A549 (cell line): ENCODE measurements at regions not wholly inside any gene's neighbourhood (a gene's known extent, or its start where the extent isn't known, plus 50 kb on each side); places are given as distances from the start of the nearest gene placed in this dataset.

ENCODE experiments used
- ATAC-seq, 2 experiments: fragments of 200-7000 bp in 1 of 2; fragments of >200 bp in 1 of 2; cut with Nextera tagmentation in 1 of 2; cut with Tn5 transposase in 1 of 2; 3 replicates each; pipeline versions ENCODE4 v1.8.0 to v1.9.1; 2018 to 2020; ENCODE audit warnings: mild to moderate bottlenecking in 1 of 2, moderate library complexity in 1 of 2
- CTCF ChIA-PET: fragments of 300-600 bp; sonication (Branson Sonifier 250); formaldehyde crosslinking; extraction: SDS; loops from one replicate; lab custom pipeline; 2021; ENCODE audit warnings: antibody characterized with exemption, inconsistent platforms; lab: Yijun Ruan, JAX
- POLR2A ChIA-PET: fragments of 350-600 bp; formaldehyde crosslinking; extraction: SDS; loops from one replicate; lab custom pipeline; 2021; ENCODE audit warnings: antibody characterized with exemption, inconsistent platforms; lab: Yijun Ruan, JAX
- DNase-seq, 2 experiments: peaks; one replicate each; pipeline versions ENCODE4 v3.0.0 to v3.0.0-alpha.2; 2011 to 2016; ENCODE audit warnings: low read depth in 1 of 2, low spot score in 1 of 2
- FAIRE-seq: peaks from 2 replicates; lab custom pipeline; 2011; peaks lifted over from hg19 to GRCh38; lab: Jason Lieb, UNC
- H3K27ac ChIP-seq, 2 experiments: fragments of >200 bp; sonication (Bioruptor Twin); formaldehyde crosslinking; 3 replicates each; pipeline ENCODE4 v1.5.1; 2016 to 2017
- H3K4me1 ChIP-seq: fragments of >200 bp; sonication (Bioruptor Twin); formaldehyde crosslinking; 3 replicates; pipeline ENCODE4 v1.6.1; 2016
- H3K4me2 ChIP-seq: fragments of >200 bp; sonication (Bioruptor Twin); formaldehyde crosslinking; 3 replicates; pipeline ENCODE4 v1.6.1; 2016
- H3K4me3 ChIP-seq: fragments of >200 bp; sonication (Bioruptor Twin); formaldehyde crosslinking; 3 replicates; pipeline ENCODE4 v1.5.1; 2016
- H3K9me3 ChIP-seq: fragments of >200 bp; sonication (Bioruptor Twin); formaldehyde crosslinking; 3 replicates; pipeline ENCODE4 v1.6.1; 2016
- BHLHE40 ChIP-seq: IDR thresholded peaks from 2 replicates; pipeline ENCODE4 v1.6.1; 2012; ENCODE audit warnings: low read depth, low read length, inconsistent platforms
- CBX2 ChIP-seq: fragments of 200-600 bp; sonication (generic); IDR thresholded peaks from 2 replicates; pipeline ENCODE4 v1.6.1; 2016; ENCODE audit warnings: low read depth, mild to moderate bottlenecking, borderline replicate concordance
- CEBPB ChIP-seq, 2 experiments: fragments of >200 bp in 1 of 2; sonication (Bioruptor Twin) in 1 of 2; formaldehyde crosslinking in 1 of 2; IDR thresholded peaks; 2 replicates each; pipeline ENCODE4 v1.6.1; 2012 to 2016
- EHF ChIP-seq: fragments of 250-450 bp; sonication (Bioruptor Pico); IDR thresholded peaks from 2 replicates; pipeline ENCODE4 v1.5.0; 2020; ENCODE audit warnings: mild to moderate bottlenecking
- EP300 ChIP-seq, 2 experiments: fragments of >200 bp; sonication (Bioruptor Twin); formaldehyde crosslinking; IDR thresholded peaks; 2 replicates in 1 of 2; 3 replicates in 1 of 2; pipeline ENCODE4 v1.6.1; 2016 to 2017
- FOSL2 ChIP-seq, 2 experiments: fragments of 450-650 bp in 1 of 2; fragments of >200 bp in 1 of 2; sonication (Bioruptor Twin) in 1 of 2; formaldehyde crosslinking; IDR thresholded peaks; 2 replicates each; pipeline versions ENCODE4 v1.5.0 to v1.6.1; 2016 to 2020; ENCODE audit warnings: mild to moderate bottlenecking in 1 of 2, moderate library complexity in 1 of 2
- FOXS1 ChIP-seq: fragments of 250-450 bp; sonication (Bioruptor Pico); IDR thresholded peaks from 2 replicates; pipeline ENCODE4 v1.5.0; 2020; ENCODE audit warnings: mild to moderate bottlenecking, moderate library complexity
- HOXB13 ChIP-seq: fragments of 250-450 bp; sonication (Bioruptor Pico); IDR thresholded peaks from 2 replicates; pipeline ENCODE4 v1.5.0; 2020; ENCODE audit warnings: low read depth, mild to moderate bottlenecking, moderate library complexity
- HOXB5 ChIP-seq: fragments of 250-450 bp; sonication (Bioruptor Pico); IDR thresholded peaks from 2 replicates; pipeline ENCODE4 v1.5.0; 2020; ENCODE audit warnings: mild to moderate bottlenecking, moderate library complexity
- JUN ChIP-seq, 2 experiments: fragments of >200 bp; sonication (Bioruptor Twin); formaldehyde crosslinking; IDR thresholded peaks; 2 replicates in 1 of 2; 3 replicates in 1 of 2; pipeline ENCODE4 v1.6.1; 2016 to 2017
- JUNB ChIP-seq: fragments of >200 bp; sonication (Bioruptor Twin); formaldehyde crosslinking; IDR thresholded peaks from 2 replicates; pipeline ENCODE4 v1.6.1; 2016
- KDM1A ChIP-seq: fragments of 200-600 bp; sonication (generic); IDR thresholded peaks from 2 replicates; pipeline ENCODE4 v1.6.1; 2016; ENCODE audit warnings: low read depth, mild to moderate bottlenecking
- KDM5A ChIP-seq: fragments of 200-600 bp; sonication (generic); IDR thresholded peaks from 2 replicates; pipeline ENCODE4 v1.6.1; 2016; ENCODE audit warnings: antibody characterized with exemption, mild to moderate bottlenecking
- MYC ChIP-seq: IDR thresholded peaks from 2 replicates; pipeline ENCODE4 v1.6.1; 2012; ENCODE audit warnings: mild to moderate bottlenecking, inconsistent platforms, low read length, improper control_type of control experiment, borderline replicate concordance
- POLR2AphosphoS2 ChIP-seq: conservative IDR thresholded peaks from 2 replicates; pipeline ENCODE4 v1.6.1; 2012; ENCODE audit warnings: low read length, improper control_type of control experiment, inconsistent platforms
- RAD21 ChIP-seq, 2 experiments: fragments of >200 bp in 1 of 2; sonication (Bioruptor Twin) in 1 of 2; formaldehyde crosslinking in 1 of 2; IDR thresholded peaks in 1 of 2; conservative IDR thresholded peaks in 1 of 2; 2 replicates in 1 of 2; 3 replicates in 1 of 2; pipeline ENCODE4 v1.6.1; 2012 to 2018; ENCODE audit warnings: inconsistent platforms in 1 of 2
- RFX5 ChIP-seq: fragments of 450-650 bp; IDR thresholded peaks from 2 replicates; pipeline ENCODE4 v1.7.1; 2014; ENCODE audit warnings: antibody characterized with exemption, mild to moderate bottlenecking, moderate library complexity
- ZFP36 ChIP-seq: fragments of 450-650 bp; IDR thresholded peaks from 2 replicates; pipeline ENCODE4 v1.6.1; 2014; ENCODE audit warnings: borderline replicate concordance; ENCODE audit not compliant: partially characterized antibody
- ZNF302 ChIP-seq: fragments of 250-450 bp; sonication (Bioruptor Pico); IDR thresholded peaks from 2 replicates; pipeline ENCODE4 v1.9.0; 2021; ENCODE audit warnings: inconsistent platforms, mild to moderate bottlenecking, moderate library complexity
- ZSCAN20 ChIP-seq: fragments of 250-450 bp; sonication (Bioruptor Pico); IDR thresholded peaks from 2 replicates; pipeline ENCODE4 v1.8.0; 2022; ENCODE audit warnings: mild to moderate bottlenecking, moderate library complexity
- WGBS: methylation state at CpG from one replicate; pipeline ENCODE4 v1.1.6; 2017; ENCODE audit errors: missing lambda C conversion rate; 5-methylcytosine and 5-hydroxymethylcytosine counted together
- TF ChIP-seq, protein P1 (sequence below): fragments of >200 bp; sonication (Bioruptor Twin); formaldehyde crosslinking; IDR thresholded peaks from 2 replicates; pipeline ENCODE4 v1.6.1; 2016
- TF ChIP-seq, protein P2 (sequence below): IDR thresholded peaks from 2 replicates; pipeline ENCODE4 v1.6.1; 2012
- TF ChIP-seq, protein P3 (sequence below): fragments of 200-600 bp; sonication (generic); IDR thresholded peaks from 2 replicates; pipeline ENCODE4 v1.6.1; 2016; ENCODE audit warnings: antibody characterized with exemption, mild to moderate bottlenecking, moderate library complexity
- TF ChIP-seq, protein P4 (sequence below): fragments of >200 bp; sonication (Bioruptor Twin); formaldehyde crosslinking; IDR thresholded peaks from 3 replicates; pipeline ENCODE4 v1.6.1; 2016

DNA sequence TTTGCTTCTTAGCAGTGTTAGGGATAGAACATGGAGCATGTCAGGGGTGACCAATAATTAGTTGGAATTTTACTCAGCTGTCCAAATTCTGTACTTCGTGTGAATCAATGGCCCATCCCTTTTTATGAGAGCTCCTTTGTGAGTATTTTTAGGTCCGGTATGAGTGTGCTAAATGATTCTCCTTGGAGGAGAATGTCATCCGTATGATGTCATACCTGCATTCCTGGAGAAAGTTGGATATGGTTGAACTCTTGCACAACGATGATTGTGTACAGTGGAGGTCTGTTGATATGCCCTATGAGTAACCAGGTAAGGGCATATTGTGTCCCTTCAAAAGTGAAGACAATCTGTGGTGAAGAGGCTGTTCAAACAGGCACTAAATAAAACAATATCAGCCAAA lies 400.8 kb downstream of the GXYLT1 start:
- H3K9me3 ChIP-seq = no peaks in the 10 kb centered on the region
- H3K4me2 ChIP-seq = no peak overlapping the region
- H3K4me3 ChIP-seq = no peak overlapping the region
- WGBS = 4% methylated on average over 4 of the region's 4 CpGs
- ATAC-seq (peak; percentile 82 to 97), DNase-seq (peak; percentile 25 to 77), FAIRE-seq (no peak)
- no peak overlapping the region for H3K27ac ChIP-seq
- ChIA-PET POLR2A (no interaction called here), CTCF (no interaction called here)
- no peaks in the 10 kb centered on the region for H3K4me1 ChIP-seq
- no peak for TF ChIP-seq MYC
- 0 out of 5 replicates have a peak, but pooled peaks of 1 of the 2 experiments have one; percentile 14 for TF ChIP-seq JUN (IDR thresholded peaks at IDR 0.05)
- TF ChIP-seq FOSL2 (IDR thresholded peaks at IDR 0.05) = 0 out of 2 replicates have a peak, but pooled peaks have one; percentile 31
- TF ChIP-seq FOSL2 (CRISPR knock-in tag; IDR thresholded peaks at IDR 0.05) = peak; percentile 78
- TF ChIP-seq, protein P1, sequence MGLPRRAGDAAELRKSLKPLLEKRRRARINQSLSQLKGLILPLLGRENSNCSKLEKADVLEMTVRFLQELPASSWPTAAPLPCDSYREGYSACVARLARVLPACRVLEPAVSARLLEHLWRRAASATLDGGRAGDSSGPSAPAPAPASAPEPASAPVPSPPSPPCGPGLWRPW = 0 out of 2 replicates have a peak, but pooled peaks have one; percentile 20
- TF ChIP-seq KDM5A = no peak
- peak; percentile 62 to 76; a peak in 2 of 4 replicates for TF ChIP-seq CEBPB (IDR thresholded peaks at IDR 0.05)
- peak; percentile 46; the same call in 1 of the 2 replicates for TF ChIP-seq JUNB
- no peak for TF ChIP-seq ZFP36

DNA sequence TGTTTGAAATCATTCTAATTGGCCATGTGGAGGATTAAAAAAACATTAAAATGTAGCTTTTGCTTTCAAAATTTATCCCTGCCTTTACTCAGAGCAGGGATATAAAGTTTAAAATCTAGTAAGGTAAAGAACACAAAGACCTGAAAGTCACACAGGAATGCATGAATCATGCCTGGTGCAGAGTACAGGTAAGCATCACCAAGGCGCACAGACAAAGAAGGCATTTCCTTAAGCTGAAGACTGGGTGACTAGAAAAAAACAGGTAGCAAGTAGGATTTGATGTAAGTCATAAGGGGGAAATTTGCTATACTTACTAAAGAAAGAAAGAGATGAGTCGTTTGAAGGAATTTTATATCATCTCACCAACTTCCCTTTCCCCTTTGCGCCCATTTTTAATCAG lies 405.6 kb downstream of the GXYLT1 start:
- FAIRE-seq (no peak), DNase-seq (no peak), ATAC-seq (no peak)
- CTCF ChIA-PET = no interaction called here
- Histone ChIP-seq H3K9me3 (no peaks in the 10 kb centered on the region), H3K27ac (no peak overlapping the region), H3K4me1 (no peaks in the 10 kb centered on the region), H3K4me2 (no peak overlapping the region), H3K4me3 (no peak overlapping the region)
- POLR2A ChIA-PET = no interaction called here
- 66% methylated on average over 3 of the region's 3 CpGs for WGBS
- TF ChIP-seq RFX5 = no peak

DNA sequence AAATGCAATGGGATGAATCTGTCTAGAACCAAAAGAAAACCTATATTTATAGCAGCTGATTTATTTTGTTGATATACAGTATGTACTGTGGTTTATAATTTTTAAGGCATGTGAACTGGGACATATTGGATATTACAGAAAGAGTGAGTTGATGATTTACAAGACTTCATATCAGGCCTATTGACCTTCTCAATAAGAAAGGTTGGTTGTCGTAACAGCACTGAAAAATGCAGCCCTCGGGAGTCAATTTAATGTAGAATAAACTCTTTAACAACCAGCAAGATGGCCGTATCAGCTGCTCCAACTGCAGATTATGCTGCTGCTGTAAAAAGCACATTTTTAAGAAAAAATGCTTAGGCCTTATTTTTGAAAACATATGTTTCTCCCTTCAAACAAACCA lies 407.3 kb downstream of the GXYLT1 start:
- H3K9me3 ChIP-seq = no peaks in the 10 kb centered on the region
- DNase-seq (no peak), FAIRE-seq (no peak), ATAC-seq (no peak)
- H3K4me3 ChIP-seq = no peak overlapping the region
- 41% methylated on average over 3 of the region's 3 CpGs for WGBS
- H3K4me1 ChIP-seq = no peaks in the 10 kb centered on the region
- H3K4me2 ChIP-seq = no peak overlapping the region
- no peak overlapping the region for H3K27ac ChIP-seq
- POLR2A ChIA-PET = no interaction called here
- CTCF ChIA-PET = no interaction called here
- TF ChIP-seq ZSCAN20 (CRISPR knock-in tag) (no peak), EHF (no peak), RAD21 (conservative IDR thresholded peaks at IDR 0.05 in 1 of 2, IDR thresholded peaks at IDR 0.05 in 1 of 2) (no peak), ZFP36 (no peak), EP300 (IDR thresholded peaks at IDR 0.05) (no peak), KDM1A (no peak), HOXB5 (CRISPR knock-in tag) (no peak), ZNF302 (CRISPR knock-in tag) (no peak), POLR2AphosphoS2 (no peak), HOXB13 (CRISPR knock-in tag) (no peak), RFX5 (no peak), FOXS1 (CRISPR knock-in tag) (no peak), CBX2 (no peak), BHLHE40 (no peak)
- TF ChIP-seq, protein P2, sequence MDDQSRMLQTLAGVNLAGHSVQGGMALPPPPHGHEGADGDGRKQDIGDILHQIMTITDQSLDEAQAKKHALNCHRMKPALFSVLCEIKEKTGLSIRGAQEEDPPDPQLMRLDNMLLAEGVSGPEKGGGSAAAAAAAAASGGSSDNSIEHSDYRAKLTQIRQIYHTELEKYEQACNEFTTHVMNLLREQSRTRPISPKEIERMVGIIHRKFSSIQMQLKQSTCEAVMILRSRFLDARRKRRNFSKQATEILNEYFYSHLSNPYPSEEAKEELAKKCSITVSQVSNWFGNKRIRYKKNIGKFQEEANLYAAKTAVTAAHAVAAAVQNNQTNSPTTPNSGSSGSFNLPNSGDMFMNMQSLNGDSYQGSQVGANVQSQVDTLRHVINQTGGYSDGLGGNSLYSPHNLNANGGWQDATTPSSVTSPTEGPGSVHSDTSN = no peak
- TF ChIP-seq, protein P3, sequence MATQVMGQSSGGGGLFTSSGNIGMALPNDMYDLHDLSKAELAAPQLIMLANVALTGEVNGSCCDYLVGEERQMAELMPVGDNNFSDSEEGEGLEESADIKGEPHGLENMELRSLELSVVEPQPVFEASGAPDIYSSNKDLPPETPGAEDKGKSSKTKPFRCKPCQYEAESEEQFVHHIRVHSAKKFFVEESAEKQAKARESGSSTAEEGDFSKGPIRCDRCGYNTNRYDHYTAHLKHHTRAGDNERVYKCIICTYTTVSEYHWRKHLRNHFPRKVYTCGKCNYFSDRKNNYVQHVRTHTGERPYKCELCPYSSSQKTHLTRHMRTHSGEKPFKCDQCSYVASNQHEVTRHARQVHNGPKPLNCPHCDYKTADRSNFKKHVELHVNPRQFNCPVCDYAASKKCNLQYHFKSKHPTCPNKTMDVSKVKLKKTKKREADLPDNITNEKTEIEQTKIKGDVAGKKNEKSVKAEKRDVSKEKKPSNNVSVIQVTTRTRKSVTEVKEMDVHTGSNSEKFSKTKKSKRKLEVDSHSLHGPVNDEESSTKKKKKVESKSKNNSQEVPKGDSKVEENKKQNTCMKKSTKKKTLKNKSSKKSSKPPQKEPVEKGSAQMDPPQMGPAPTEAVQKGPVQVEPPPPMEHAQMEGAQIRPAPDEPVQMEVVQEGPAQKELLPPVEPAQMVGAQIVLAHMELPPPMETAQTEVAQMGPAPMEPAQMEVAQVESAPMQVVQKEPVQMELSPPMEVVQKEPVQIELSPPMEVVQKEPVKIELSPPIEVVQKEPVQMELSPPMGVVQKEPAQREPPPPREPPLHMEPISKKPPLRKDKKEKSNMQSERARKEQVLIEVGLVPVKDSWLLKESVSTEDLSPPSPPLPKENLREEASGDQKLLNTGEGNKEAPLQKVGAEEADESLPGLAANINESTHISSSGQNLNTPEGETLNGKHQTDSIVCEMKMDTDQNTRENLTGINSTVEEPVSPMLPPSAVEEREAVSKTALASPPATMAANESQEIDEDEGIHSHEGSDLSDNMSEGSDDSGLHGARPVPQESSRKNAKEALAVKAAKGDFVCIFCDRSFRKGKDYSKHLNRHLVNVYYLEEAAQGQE = no peak
- TF ChIP-seq, protein P4, sequence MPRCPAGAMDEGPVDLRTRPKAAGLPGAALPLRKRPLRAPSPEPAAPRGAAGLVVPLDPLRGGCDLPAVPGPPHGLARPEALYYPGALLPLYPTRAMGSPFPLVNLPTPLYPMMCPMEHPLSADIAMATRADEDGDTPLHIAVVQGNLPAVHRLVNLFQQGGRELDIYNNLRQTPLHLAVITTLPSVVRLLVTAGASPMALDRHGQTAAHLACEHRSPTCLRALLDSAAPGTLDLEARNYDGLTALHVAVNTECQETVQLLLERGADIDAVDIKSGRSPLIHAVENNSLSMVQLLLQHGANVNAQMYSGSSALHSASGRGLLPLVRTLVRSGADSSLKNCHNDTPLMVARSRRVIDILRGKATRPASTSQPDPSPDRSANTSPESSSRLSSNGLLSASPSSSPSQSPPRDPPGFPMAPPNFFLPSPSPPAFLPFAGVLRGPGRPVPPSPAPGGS = no peak
